D341Med (cell line): ENCODE measurements at regions not wholly inside any gene's neighbourhood (a gene's known extent, or its start where the extent isn't known, plus 50 kb on each side); places are given as distances from the start of the nearest gene placed in this dataset.
"Not testable (repeated sequence)": the region's sequence is repeated elsewhere in the genome, so short reads cannot be mapped to it uniquely, and the experiment has no call there.

Experiments used
- DNase-seq: peaks from one replicate; pipeline ENCODE4 v3.0.0; 2012; ENCODE audit warnings: low spot score

- DNase-seq, result no peak
Observed at GRCh38 chr6:137399881-137400443, 94.2 kb downstream of the OLIG3 start.

GRCh38 chr6:137395316-137395715 lies 98.9 kb downstream of the OLIG3 start:
- no peak for DNase-seq

GRCh38 chr6:137391061-137391814 lies 103.0 kb downstream of the OLIG3 start:
- no peak for DNase-seq

- DNase-seq, result no peak
Observed at GRCh38 chr6:137390334-137390733, 103.9 kb downstream of the OLIG3 start.

GRCh38 chr6:137389150-137389704 lies 105.0 kb downstream of the OLIG3 start:
- DNase-seq, result no peak

- no peak for DNase-seq
Observed at GRCh38 chr6:137387096-137387764, 107.0 kb downstream of the OLIG3 start.

GRCh38 chr6:137383287-137383686 lies 110.9 kb downstream of the OLIG3 start:
- not testable (repeated sequence) for DNase-seq

GRCh38 chr6:137378090-137378369 lies 116.2 kb downstream of the OLIG3 start:
- DNase-seq, result no peak

GRCh38 chr6:137373296-137373695 lies 120.9 kb downstream of the OLIG3 start:
- no peak for DNase-seq

GRCh38 chr6:137372532-137372931 lies 121.7 kb downstream of the OLIG3 start:
- DNase-seq, result no peak

- no peak for DNase-seq
Observed at GRCh38 chr6:137371634-137372016, 122.6 kb downstream of the OLIG3 start.

GRCh38 chr6:137370871-137371633 lies 123.1 kb downstream of the OLIG3 start:
- no peak for DNase-seq

- no peak for DNase-seq
Observed at GRCh38 chr6:137369136-137369535, 125.1 kb downstream of the OLIG3 start.

- DNase-seq, result no peak
Observed at GRCh38 chr6:137365707-137366437, 128.3 kb downstream of the OLIG3 start.

GRCh38 chr6:137363805-137364138 lies 130.4 kb downstream of the OLIG3 start:
- no peak for DNase-seq

GRCh38 chr6:137362878-137363804 lies 131.1 kb downstream of the OLIG3 start:
- DNase-seq, result no peak

GRCh38 chr6:137361701-137362100 lies 132.5 kb downstream of the OLIG3 start:
- DNase-seq, result no peak

- DNase-seq, result no peak
Observed at GRCh38 chr6:137358273-137358672, 135.9 kb downstream of the OLIG3 start.

GRCh38 chr6:137357948-137358266 lies 136.3 kb downstream of the OLIG3 start:
- no peak for DNase-seq

- DNase-seq, result no peak
Observed at GRCh38 chr6:137357263-137357947, 136.8 kb downstream of the OLIG3 start.
